NCI-H2107 (cell line): ENCODE measurements at regions not wholly inside any gene's neighbourhood (a gene's known extent, or its start where the extent isn't known, plus 50 kb on each side); places are given as distances from the start of the nearest gene placed in this dataset.

ENCODE experiments used
- DNase-seq: peaks from one replicate; lab custom pipeline; 2025; lab: John Stamatoyannopoulos, UW

DNA sequence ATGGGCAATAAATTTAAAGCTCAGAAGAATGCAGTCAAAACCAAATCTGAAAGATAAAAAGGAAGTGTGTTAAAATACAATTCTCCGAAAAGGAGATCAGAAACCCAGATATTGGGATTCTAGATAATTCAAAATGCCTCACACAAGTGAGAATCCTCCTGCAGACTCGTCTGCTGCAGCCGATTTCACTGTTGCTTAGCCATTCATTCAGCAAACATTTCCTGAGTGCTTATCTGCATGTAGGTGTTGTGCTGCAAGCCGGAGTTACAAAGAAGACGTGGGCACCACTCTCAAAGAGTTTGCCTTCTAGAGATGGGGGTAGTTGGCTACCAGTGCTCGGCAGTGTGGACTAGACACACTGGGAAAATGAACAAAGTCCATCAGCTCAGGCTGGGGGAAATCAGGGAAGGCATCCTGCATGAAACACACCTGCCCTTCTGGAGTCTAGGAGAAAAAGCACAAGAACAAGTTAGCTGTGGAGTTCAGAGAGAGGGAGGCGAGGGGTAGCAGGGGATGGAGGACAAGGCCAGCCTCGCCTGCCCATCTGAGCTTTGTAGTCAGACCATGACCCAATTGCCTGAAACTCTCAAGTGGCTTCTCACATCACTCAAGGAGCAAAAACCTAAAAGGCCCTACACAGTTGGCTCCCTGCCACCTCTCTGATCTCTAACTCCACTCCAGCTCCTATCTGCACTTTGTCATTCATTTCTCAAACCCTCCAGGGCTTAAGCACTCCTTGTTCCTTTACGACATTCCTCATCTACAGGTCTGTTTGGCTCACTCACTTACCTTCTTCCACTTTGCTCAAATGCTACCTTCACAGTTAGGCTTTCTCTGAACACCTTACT lies 310.0 kb upstream of the DDHD1 start:
- no peak for DNase-seq

DNA sequence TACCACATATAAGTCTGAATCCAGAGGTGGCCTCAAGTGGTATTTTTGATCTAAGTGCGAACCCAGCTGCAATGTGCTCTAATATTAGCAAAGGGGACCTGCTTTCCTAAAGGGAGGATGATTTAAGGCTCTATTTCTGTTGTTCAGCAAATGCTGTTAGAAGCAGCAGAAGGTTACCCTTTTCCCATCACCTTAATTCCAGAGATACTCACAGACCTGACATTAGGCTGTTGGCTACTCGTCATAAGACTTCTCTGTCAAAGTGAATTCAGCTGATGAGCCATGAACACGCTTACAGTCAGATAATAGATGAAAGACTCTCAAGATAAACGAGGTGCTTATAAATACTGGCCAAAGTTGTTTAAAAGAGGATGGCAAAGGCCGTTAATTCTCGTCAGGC lies 308.7 kb upstream of the DDHD1 start:
- DNase-seq: no peak

DNA sequence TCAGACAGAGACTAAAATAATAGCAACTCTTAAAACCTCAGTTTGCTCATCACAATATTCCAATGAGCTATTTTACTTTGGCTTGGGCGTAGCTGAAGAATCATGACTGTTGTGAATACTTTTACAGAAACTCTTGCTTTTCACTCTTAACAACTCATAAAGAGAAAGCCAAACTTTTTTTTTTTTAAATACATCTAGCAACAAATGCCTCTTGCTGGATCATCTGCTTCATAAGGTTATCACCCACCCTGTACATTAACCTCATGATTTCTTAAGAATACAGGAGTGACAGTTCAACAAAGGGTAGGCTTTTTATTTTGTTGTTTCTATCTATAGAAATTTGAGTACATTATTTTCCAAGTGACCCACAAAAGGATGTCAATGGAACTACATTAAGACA lies 307.4 kb upstream of the DDHD1 start:
- DNase-seq: no peak

DNA sequence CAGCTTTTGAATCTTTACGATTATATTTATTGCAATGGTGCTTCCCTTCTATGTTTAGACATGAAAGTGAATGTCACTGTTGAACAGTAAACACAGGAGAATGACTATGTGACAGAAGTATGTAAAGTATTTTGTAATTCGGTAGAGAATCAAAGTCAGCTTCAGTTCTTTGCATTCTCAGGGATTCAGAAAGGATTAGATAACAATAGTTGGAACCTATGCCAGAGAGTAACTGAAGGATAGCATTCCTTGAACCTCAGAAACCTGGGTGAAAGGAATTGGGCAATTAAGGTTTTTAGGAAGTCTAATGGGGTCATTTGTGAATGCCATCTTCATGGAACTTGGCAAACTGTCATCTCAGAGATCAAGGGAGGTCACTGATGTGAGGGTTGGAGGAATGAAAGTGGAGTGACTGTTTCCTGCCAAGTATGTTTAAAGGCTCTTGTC lies 305.3 kb upstream of the DDHD1 start:
- DNase-seq: no peak

DNA sequence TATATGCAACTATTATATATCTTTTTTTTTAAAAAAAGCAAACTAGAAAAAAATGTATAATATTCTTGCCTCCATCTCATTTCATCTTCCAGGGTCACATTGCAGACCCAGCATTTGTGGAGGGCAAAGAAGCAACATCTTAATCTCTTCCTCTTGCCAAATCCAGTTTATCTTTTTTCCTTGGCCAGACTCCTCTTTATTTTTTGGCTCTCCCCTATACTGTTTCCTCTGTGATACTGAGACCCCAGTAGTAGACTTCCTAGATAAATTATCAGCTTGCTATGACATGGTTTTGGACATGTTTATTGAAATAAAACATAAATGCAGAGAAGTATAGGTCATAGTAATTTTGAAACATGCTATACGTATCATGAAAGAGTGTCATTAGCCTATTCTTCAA lies 303.8 kb upstream of the DDHD1 start:
- no peak for DNase-seq

DNA sequence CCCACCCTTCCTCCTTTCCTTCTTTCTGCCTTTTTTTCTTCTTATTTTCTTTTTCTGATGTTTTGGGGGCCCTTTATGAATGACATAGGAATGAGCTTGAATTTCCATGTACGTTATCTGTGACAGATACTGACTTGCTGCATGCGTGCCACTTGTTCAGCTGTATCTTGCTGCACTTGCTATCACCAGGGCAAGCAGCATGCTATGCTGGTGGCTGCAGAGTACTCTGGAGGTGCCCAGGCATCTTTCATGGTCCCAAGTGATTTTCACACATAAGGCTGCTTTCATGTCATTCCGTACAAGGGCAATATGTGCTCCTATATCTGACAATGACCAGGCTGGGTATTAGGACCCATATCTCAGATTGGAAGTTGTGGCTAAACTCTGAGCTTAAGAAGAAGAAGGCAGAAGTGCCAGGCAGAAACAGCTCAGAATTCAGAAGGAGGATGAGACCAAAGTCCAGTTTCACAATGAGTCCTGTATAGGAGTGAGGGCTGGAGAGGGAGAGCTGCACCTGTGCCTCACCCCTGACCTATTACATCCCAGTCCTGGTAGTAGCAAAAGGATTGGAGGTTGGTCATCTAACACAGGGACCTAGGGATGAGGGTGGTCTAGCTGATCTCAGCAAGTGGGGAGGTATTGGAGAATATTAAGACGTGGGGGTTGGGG lies 299.0 kb upstream of the DDHD1 start:
- DNase-seq: no peak

DNA sequence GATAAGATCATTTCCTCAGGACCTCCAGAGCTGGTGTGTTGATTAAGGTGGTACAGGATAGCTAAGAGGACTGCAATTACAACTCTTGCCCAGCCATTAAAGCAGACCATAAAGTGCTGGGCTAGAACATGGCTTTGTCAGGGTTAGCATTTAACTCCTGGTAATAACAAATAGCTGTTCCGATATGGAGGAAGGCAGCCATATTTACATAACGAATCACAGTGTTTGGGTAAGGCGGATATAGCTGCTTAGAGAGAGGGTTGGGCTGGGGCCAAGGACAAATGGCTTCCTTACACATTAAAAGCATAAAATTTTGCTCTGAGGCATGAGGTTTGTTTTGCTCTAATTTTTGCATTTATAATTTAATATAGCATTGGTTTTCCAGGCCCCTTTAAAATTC lies 297.7 kb upstream of the DDHD1 start:
- no peak for DNase-seq

DNA sequence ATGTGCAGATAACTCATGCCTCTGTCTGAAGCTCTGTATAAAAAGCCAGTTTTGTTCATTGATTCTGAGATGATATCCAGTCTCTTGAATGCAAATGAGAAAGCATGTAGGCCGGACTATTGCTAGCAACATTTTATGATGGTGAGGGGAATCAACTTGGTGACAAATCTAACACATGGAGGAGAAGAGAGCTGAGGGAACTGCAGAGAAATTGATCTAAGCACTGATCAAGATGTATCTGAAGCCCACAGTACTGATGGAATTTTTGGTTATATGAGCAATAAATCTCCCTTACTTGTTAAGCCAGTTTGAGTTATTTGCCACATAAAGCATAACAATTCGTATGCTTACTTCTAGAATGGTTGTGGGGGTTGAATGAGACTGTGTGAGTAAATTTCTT lies 295.6 kb upstream of the DDHD1 start:
- DNase-seq: no peak

DNA sequence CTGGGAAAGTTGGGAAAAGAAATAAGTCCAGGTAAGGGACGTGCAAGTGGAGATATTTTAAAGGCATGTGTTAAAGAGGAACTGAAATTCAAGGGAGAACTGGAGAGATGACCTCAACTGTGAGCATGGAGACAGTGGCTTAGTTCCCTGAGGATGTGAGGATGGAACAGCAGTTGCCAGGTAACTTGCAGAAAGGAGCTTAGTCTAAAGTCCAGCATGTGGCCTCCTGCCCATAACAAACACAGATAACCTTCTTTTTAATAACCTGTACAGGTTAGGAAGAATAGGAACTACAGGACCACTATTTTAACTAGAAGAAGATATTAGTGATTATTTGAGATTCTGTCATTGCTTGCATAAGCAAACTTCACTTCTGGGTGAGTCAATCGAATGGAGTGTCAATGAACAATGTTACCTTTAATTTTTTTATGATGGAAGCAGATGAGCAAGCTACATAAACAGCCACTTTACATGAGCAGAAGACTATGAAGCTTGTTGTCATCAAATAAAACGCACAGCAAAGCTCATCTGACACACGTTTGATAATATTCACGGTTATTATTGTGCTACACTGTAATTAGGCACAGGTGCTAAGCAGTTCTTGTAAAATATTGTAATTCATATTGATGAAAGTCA lies 291.7 kb upstream of the DDHD1 start:
- DNase-seq: no peak

DNA sequence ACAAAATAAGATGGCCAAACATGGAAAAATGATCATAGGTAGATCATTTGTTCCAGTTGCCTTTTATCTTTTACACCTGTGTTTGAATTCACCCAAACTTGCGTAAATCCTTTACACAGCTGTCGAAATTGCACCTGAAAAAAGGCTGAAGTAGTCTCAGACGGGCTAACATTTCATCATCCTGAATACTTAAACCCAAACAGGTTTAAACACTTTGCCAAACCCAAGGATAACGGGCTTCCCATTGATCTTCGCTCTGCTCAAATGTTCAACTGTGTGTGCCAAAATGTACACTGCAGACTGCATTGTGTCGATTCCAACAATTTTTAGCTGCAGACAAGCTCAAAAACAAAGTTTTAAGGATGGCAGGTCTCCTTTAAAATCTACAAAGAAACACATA lies 288.7 kb upstream of the DDHD1 start:
- DNase-seq: no peak

DNA sequence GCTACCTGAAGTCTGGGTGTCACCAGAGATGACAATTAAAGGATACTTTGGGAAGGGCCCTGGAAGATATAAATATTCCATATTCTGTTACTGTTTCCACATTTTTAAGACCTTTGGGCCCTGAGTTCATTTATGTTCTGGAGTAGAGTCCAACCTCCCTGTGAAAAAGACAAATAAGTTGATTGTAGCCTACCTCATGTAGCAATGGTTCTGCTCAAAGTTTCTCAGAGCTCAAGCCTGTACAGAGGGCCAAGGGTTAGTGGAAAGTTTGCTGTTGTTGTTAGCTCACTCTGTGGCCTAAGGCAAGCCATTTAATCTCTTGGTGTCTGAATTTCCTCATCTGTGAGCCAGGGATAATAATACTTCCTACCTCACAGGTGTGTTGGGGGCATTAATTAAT lies 284.7 kb upstream of the DDHD1 start:
- DNase-seq: no peak

DNA sequence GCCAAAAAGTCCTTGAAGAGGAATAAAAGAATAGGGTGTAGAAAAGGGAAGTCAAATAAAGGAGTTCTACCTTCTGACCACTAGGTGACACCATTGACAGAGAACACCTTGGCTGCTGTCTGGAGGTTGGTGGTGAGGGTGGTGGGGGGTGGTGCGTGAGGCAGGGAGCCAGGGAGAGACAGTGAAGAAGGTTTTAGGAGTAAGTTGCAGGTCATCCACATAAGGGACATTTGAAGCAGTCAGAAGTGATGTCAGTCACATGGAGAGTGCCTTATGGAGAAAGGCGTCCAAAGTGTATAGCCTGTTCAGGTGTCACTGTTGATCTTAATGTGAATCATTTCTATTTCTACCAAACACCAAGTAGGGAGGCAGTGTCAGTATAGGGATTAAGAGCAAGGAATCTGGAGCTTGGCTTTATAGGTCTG lies 279.3 kb upstream of the DDHD1 start:
- no peak for DNase-seq

DNA sequence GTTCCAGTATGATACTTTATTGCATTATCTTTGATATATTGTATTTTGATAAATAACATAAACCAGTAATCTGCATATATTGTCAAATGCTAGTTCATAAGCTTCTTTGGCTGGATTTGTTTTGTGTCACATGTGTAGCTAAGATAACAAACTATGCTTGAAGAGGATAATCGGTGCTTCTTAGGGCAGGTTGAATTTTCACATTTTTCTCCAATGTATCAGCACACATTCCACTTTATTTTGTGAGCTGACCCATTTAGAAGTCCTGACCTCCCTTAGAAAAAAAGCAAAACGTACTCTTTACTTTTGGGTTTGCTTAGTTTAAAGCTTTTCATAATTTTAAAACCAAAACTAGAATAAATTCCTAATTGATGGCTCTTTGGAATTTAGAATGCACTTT lies 277.7 kb upstream of the DDHD1 start:
- no peak for DNase-seq

DNA sequence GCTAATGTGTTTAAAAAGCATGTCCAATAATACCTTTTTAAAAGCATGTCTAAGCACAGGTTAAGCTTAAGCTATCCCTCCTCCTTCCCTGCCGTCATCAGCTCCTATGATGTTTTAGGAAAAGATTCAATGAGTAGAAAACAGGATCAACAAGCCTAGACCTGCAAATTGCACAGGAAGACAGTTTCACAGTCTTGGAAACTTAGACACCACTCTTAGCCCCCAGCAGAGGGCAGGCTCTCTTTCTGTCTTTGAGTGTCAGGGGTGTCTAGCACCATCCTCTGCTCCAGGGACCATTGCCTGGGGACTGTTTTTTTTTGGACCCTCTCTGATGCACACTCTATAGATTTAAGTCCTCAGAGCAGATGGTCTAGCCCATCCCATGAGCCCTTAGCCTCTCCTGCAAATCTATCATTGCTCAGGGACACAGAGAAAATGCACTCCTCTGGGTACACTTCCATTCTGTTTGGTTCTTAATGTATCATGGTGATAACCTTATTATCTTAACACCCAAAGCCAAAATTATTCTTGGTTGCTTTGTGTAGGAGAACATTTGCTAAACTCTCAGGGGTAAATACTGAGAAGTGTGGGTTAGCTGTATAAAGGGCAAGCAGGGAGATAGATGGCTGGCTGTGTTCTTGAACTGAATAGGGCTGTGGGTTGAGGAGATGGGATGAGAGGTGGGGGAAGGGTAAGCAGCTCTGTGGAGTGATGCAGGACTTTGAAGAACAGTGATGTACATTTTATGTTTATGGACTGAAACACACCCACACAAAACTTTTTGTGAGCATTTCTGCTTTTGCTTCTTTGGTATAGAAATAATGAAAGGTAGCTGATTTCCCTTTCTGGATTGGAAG lies 259.9 kb upstream of the DDHD1 start:
- DNase-seq: no peak

DNA sequence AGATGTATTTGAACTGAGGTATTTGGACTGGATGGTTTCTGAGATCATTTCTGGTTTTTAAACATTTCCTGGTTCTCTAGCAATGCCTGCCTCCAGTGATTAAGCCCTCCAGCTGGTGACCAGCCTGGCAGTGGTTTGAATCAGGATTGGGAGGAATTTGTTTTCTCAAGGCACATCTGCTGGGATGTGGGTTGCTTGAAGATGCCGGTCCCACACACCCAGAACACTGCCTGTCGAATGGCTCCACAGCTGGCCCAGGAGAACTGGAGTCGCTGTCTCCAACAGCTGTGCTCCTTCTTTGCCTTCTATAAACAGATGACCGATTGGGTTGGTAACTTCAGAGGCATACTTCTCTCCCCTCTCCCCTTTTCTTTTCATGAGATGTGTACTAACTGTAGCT lies 258.0 kb upstream of the DDHD1 start:
- no peak for DNase-seq

DNA sequence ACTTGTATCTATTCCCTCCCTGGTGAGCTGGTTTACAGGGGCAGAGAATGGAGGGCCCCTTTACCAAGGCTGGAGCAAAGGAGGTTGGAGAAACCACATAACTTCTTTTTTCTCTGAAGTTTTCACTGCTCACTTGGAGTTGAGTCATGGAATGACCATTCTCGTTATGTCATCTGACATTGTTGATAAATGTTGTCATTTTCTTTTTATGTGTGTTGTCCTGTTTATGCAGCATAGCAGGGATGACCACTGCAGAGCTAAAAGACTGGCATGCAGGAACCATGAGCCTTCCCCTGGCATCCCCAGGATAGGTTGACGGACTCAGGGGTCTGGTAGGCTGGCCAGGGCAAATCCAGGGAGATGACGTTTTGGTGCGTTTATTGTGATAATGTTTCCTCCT lies 256.8 kb upstream of the DDHD1 start:
- no peak for DNase-seq

DNA sequence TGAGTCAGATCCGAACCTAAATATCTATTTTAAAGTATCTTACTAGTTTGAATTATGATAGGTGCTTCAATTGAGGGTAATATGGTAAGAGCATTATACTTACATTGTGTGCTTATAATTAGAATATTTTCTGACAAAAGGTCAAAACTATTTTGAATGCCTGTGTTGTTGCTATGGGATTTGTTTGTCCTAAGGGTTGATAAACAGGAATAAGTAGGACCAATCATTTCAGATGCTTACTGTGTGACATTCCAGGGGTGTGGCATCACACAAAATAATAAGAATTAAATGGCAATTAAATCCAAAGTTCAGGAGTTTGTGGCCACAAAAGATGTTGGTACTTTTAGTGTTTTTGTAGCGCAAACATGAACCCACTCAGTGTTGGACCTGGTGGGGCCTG lies 256.2 kb upstream of the DDHD1 start:
- DNase-seq: no peak

DNA sequence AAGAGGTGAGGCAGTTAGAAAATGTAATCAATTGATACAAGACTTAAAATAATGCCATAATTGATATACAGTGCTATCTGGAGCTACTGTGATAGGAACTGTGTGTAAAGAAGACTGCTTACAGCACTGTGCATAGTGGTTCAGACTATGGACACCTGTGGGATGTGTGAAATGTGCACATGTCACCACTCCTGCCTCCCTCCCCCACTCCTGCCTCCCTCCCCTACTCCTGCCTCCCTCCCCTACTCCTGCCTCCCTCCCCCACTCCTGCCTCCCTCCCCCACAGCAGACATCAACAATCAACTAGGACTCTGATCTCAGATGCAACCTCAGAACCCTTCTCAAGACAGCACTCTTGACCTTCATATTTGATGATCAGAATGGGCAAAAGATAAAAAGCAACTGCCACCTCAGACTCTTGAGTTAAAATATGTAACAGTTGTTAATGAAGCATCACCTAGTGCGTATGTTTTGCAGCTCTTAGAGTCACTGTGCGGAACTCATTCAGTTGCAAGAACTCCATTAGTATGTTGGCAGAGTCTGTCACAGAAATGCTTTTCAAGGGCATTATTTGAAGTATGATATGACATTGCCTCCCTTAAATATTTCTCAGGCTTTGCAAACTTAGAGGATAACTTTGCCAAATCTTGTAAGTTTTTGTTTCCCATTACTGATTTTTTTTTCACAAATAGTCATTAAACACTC lies 255.2 kb upstream of the DDHD1 start:
- DNase-seq: no peak

DNA sequence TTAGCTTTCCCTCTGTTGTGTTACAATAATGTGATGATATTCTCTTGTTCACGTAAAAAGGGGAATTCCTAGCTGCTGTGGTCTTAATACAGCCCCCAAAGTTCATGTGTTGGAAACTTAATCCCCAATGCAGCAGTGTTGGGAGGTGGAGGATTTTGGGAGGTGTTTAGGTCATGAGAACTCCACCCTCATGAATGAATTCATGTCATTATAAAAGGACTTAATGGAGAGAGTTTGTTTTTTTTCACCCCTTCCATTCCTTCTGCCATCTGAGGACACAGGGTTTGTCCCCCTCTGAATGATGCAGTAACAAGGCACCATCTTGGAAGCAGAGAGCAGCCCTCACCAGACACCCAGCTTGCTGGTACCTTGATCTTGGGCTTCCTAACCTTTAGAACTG lies 253.4 kb upstream of the DDHD1 start:
- no peak for DNase-seq

DNA sequence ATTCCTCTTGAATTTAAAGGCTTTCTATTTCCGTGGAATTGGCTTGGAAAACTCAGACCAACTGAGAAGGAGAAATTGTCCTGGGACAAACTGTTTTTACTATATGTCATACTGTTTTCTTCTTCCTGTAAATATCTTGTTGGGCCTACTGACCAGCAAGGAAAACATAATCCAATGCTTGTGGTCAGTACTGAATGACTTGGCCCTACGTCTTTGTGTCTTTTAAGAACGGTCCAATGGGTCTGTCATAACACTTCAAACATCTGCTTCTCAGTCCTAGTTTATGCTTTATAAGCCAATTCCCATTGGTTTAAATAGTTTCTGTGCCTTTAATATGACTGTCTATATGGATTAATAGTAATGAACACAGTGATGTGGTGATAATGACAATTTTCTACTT lies 248.5 kb upstream of the DDHD1 start:
- DNase-seq: no peak

DNA sequence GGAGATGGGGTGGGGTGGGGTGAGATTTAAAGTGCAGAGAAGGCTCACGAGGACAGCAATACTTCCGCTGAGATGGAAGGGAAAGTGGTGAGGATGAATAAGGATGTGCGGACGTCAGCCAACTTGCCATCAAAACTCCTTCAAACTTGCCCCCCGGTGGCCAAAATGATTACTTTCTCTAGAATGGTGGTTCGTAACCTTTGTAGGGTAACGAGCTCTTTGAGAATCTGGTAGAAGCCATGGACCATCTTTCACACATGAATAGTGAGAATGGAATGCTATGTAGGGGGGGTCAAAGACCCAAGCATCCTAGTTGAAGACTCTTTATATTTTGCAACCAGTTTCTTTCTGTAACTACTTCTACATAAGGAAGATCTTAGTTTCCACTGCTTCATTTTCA lies 245.9 kb upstream of the DDHD1 start:
- DNase-seq: no peak

DNA sequence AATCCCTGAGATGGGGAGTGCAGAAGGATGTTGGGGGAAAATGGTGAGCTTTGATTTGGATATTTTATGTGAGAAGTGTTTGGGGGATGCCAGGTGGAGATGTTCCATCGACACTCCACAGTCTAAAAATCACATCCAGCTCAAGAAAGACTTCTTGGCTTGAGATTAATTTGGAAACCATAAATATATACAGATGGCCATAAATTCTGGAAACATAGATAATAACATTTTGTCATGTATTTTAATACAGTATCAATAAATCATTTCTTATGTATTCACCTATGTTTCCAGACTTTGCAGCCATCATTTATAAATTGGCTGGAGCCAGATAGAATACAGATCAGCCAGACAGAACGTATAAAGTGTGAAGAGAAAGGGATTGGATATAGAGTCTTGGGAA lies 245.5 kb upstream of the DDHD1 start:
- no peak for DNase-seq
